Natural killer cell treated with Interleukin-12 subunit alpha and Interleukin-12 subunit beta and Interleukin-15 and Interleukin-18, amount 100 ng/mL, for 72 hours (primary cell): ENCODE measurements at regions not wholly inside any gene's neighbourhood (a gene's known extent, or its start where the extent isn't known, plus 50 kb on each side); places are given as distances from the start of the nearest gene placed in this dataset.
A peak's percentile ranks its signal among the peaks of the same experiment; 100 is the strongest.

Experiments used
- ATAC-seq, 2 donors: fragments of 150-1000 bp; cut with Tn5 transposase in 1 of 2; sonication (Bioruptor Pico), chemical (Tn5 transposase) in 1 of 2; 2 replicates each; pipeline ENCODE4 v1.10.0; 2021
- DNase-seq: peaks from one replicate; pipeline ENCODE4 v3.0.0; 2022; ENCODE audit warnings: low spot score
- H3K27ac Mint-ChIP-seq, 2 donors: 1 replicate in 1 of 2; 2 replicates in 1 of 2; pipeline ENCODE4 v1.8.0; 2022; ENCODE audit warnings: mixed read lengths in 2 of 2, mild to moderate bottlenecking in 1 of 2, moderate library complexity in 1 of 2
- H3K27me3 Mint-ChIP-seq, 2 donors: 1 replicate in 1 of 2; 2 replicates in 1 of 2; pipeline ENCODE4 v1.8.0; 2022; ENCODE audit warnings: mixed read lengths in 2 of 2
- H3K36me3 Mint-ChIP-seq: one replicate; pipeline ENCODE4 v1.8.0; 2022; ENCODE audit warnings: mixed read lengths
- H3K4me1 Mint-ChIP-seq, 2 donors: 1 replicate in 1 of 2; 2 replicates in 1 of 2; pipeline ENCODE4 v1.8.0; 2022; ENCODE audit warnings: low read depth in 2 of 2, mixed read lengths in 2 of 2, mild to moderate bottlenecking in 1 of 2
- H3K4me3 Mint-ChIP-seq: one replicate; pipeline ENCODE4 v1.8.0; 2022; ENCODE audit warnings: mixed read lengths
- H3K9me3 Mint-ChIP-seq: 2 replicates; pipeline ENCODE4 v1.8.0; 2022; ENCODE audit warnings: mixed read lengths

DNA sequence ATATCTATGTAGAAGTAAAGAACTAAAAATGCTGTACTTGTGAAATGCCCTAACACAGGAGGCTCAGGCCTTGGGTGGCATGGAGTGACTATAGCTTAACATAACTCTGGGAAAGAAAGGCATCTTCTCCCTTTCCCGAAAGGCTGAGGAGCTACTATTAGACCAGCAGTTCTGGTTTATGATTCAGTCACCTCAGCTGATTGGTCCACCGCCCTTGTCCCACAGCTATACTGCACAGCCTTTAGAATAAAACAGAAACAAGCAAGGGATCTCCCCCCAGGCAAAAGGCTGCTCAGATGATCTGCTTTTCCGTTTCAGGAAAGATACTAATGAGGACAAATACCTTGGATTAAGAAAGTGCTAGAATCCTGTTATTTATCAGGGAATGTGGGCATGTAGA, 171.3 kb downstream of the SNCA start:
- no peak for DNase-seq

DNA sequence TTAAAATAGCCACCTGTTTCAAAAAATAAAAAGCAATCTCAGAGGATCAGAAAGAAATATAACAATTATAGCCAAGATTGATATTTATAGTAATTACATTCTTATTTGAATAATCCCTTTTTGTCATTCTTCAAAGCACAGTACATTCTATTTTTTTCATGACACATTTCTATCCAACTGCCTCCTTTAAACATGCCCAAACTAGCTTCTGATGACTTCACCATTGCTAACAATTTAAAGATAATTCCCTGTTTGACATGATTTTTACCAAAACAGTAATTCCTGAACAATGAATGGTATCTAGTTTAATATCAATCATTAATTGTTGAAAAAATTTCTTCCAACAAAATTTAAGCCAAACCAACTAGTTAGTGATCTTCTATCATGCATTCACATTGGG, 172.4 kb downstream of the SNCA start:
- DNase-seq (no peak), ATAC-seq (no peak)
- no peaks in the 10 kb centered on the region for H3K4me1 Mint-ChIP-seq
- peaks cover 0 to 2% of the 10 kb centered on the region in 2 donors for H3K27me3 Mint-ChIP-seq
- no peak overlapping the region for H3K27ac Mint-ChIP-seq
- no peaks in the 10 kb centered on the region for H3K9me3 Mint-ChIP-seq
- no peak overlapping the region for H3K4me3 Mint-ChIP-seq
- H3K36me3 Mint-ChIP-seq: no peaks in the 10 kb centered on the region

More for the DNA sequence above, 171.3 kb downstream of the SNCA start:
- no peaks in the 10 kb centered on the region for H3K9me3 Mint-ChIP-seq
- no peaks in the 10 kb centered on the region for H3K36me3 Mint-ChIP-seq
- H3K4me3 Mint-ChIP-seq: no peak overlapping the region
- no peak overlapping the region for H3K27ac Mint-ChIP-seq
- no peaks in the 10 kb centered on the region for H3K4me1 Mint-ChIP-seq
- no peak for ATAC-seq
- H3K27me3 Mint-ChIP-seq: no peaks in the 10 kb centered on the region

DNA sequence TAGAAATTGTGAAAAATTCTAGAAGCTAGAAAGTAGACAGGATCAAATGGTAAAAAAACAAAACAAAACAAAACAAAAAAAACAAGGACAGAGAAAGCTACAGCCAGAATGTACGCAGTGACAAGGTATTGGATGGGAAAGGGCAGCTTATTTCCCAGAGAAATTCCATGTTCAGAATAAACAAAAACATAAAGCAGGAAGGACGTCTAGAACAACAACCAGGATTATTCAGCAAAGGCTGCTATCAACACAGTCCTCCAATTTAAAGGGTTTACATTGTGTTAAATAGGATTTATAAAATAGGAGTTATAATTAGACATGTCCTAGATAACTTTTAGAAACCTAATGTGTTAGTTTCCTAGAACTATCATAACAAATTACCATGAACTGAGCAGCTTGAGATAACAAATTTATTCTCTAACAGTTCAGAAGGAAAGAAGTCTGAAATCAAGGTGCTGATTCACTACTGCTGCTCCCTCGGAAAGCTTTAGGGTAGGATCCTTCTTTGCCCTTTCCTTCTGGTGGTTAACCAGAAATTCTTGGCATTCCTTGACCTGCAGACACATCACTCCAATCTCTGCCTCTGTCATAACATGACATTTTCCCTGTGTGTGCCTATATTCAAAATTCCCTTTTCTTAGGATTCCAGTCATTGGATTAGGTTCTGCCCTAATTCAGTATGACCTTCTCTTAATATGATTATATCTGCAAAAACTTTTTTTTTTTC, 175.6 kb downstream of the SNCA start:
- H3K36me3 Mint-ChIP-seq: no peaks in the 10 kb centered on the region
- no peaks in the 10 kb centered on the region for H3K9me3 Mint-ChIP-seq
- no peak for ATAC-seq
- no peak overlapping the region for H3K4me3 Mint-ChIP-seq
- peaks cover 0 to 6% of the 10 kb centered on the region in 2 donors for H3K27me3 Mint-ChIP-seq
- H3K27ac Mint-ChIP-seq: no peak overlapping the region
- no peak for DNase-seq
- no peaks in the 10 kb centered on the region for H3K4me1 Mint-ChIP-seq

DNA sequence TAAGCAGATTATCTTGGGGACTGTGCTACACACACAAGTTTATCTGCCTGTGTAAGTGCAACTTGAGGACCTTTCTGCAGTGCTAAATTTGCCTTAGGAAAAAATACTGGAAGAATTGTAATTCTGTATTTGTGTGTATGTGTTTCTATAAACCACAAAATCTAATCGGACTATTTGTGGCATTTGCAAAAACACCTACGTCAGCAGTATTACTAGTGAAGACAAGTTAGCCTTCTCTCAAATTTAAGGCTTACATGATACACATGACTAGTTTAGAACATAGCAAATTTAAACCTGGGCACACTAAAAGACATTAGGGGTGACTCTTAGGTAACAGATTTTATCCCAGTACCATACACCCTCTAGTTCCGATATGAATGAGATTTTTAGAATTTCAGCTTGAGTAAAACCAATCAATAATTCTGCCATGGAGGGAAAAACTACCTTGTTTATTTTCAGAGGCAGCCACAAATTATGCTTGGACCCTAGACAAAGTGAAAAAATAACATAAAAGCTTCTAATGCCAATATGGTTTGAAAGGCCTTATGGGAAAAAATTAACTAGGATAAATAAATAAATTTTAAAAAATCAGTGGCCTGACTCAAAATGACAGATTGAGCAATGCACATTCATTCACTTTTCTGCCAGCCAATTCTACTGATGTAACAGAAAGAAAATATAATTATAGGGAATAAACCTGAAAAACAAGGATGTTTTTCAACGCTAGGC, 176.4 kb downstream of the SNCA start:
- no peaks in the 10 kb centered on the region for H3K9me3 Mint-ChIP-seq
- H3K27me3 Mint-ChIP-seq: peaks cover 0 to 6% of the 10 kb centered on the region in 2 donors
- ATAC-seq (no peak), DNase-seq (no peak)
- H3K36me3 Mint-ChIP-seq: no peaks in the 10 kb centered on the region
- H3K4me3 Mint-ChIP-seq: no peak overlapping the region
- H3K27ac Mint-ChIP-seq: no peak overlapping the region
- no peaks in the 10 kb centered on the region for H3K4me1 Mint-ChIP-seq

DNA sequence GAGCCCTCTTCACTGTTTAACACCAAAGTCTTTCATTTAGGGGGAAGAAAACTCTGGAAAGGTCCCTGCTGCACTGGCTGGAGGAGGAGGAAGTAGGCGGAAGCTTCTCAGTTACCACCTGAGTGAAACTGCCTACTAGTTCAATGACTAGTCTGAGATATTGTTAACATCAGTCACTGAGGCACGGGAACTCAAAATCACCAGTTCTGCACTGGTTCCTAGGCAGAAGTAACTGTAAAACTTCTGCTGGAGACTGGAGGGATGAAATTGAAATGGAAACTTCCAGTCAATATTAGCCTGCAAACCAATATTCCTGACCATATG, 178.3 kb downstream of the SNCA start:
- H3K4me3 Mint-ChIP-seq: no peak overlapping the region

DNA sequence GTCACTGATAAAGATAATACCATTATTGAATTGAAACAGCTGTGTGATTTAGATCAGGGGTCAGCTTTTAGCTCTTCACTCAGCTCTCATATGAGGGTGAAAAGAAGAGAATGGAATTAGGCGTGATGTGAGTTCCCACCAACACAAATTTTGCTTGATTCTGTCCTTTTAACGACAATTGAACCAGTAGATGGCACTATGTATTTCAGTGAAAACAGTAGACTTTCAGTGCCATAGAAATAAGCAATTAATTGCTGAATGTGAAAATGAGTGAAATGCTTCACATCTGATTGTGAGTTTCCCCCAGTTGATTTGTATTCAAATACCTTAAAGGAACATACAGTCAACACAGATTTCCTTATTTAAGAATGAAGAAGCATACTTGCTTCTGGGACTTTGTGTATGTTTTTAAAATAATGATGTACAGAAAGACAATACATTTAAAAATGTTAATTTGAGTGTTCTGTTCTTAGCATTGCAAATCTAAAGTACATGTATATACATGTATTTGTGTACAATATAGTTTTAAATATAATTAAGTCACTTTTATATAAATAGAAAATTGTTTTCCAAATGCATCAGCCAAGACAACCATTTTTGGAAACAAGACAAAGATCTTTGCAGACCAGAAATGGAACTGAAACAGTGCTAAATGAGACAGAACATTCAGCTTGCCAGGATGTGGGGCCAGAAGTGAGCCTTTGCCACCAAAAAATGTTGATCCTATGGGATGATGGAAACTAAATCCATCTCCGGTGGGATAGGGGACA, 178.8 kb downstream of the SNCA start:
- H3K9me3 Mint-ChIP-seq: no peaks in the 10 kb centered on the region
- no peak overlapping the region for H3K4me3 Mint-ChIP-seq
- DNase-seq (no peak), ATAC-seq (no peak)
- H3K27ac Mint-ChIP-seq: no peak overlapping the region
- H3K27me3 Mint-ChIP-seq: peaks cover 2 to 10% of the 10 kb centered on the region in 2 donors
- no peaks in the 10 kb centered on the region for H3K4me1 Mint-ChIP-seq
- H3K36me3 Mint-ChIP-seq: no peaks in the 10 kb centered on the region

More for the DNA sequence above, 178.3 kb downstream of the SNCA start:
- no peaks in the 10 kb centered on the region for H3K36me3 Mint-ChIP-seq
- no peak overlapping the region for H3K27ac Mint-ChIP-seq
- no peaks in the 10 kb centered on the region for H3K9me3 Mint-ChIP-seq
- no peak for DNase-seq
- no peak for ATAC-seq
- H3K27me3 Mint-ChIP-seq: peaks cover 2 to 6% of the 10 kb centered on the region in 2 donors
- no peaks in the 10 kb centered on the region for H3K4me1 Mint-ChIP-seq

DNA sequence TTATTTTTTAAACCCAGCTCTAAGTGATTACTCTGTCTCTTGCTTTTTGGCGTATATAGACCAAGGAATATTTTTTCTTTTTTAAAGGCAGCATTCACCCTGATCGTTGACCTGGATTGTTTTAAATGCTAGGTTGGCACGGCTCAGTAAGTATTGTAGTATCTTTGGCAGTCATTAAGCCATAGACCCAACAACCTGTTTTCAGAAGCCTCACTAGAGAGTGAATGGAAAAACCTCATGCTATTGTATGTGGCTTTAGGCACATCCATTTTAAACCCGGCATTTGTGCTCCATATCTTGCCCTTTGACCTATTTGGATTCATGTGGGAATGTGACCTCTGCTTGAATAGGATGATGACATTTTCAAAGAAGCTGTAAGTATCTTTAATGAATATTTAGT, 183.9 kb downstream of the SNCA start:
- no peak overlapping the region for H3K4me3 Mint-ChIP-seq
- no peaks in the 10 kb centered on the region for H3K36me3 Mint-ChIP-seq
- no peak overlapping the region for H3K27ac Mint-ChIP-seq
- DNase-seq: no peak
- peaks cover 2 to 6% of the 10 kb centered on the region in 2 donors for H3K27me3 Mint-ChIP-seq
- ATAC-seq: no peak
- no peaks in the 10 kb centered on the region for H3K9me3 Mint-ChIP-seq
- H3K4me1 Mint-ChIP-seq: no peaks in the 10 kb centered on the region

DNA sequence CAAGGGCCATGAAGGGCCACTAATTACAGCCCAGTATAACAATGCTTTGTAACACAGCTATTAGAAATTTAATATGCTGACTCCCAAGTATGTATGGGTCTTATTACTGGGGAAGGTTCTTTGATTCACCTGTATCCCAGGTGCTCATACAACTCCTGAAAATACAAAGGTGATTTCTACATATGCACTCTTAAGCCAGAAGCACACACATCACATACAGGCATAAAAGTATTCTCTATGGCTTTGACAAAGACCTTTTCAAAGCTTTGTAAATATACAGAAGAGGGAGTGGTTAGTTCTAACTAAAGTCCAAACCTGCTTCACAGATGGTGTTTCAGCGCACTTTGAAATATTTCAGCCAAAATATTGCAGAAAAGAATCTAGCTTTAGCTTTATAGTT, 191.5 kb downstream of the SNCA start:
- no peaks in the 10 kb centered on the region for H3K9me3 Mint-ChIP-seq
- DNase-seq (no peak), ATAC-seq (no peak)
- no peaks in the 10 kb centered on the region for H3K36me3 Mint-ChIP-seq
- H3K27ac Mint-ChIP-seq: no peak overlapping the region
- H3K4me3 Mint-ChIP-seq: no peak overlapping the region
- H3K4me1 Mint-ChIP-seq: no peaks in the 10 kb centered on the region
- peaks cover 3 to 13% of the 10 kb centered on the region in 2 donors for H3K27me3 Mint-ChIP-seq

DNA sequence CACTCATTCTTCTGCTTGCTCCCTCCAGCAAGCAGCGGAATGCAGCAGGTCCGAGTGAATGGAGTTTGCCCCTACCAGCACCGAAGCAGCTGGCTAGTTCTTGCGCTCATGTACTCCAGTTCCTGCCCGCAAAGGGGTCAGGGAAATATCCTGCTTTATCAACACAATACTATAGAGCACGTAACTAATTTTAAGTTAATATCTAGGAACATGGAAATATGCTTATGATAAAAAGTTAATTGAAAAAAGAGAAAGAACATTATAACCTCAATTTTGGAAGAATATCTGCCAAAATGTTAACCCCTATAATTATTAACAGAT, 195.6 kb downstream of the SNCA start:
- no peak overlapping the region for H3K27ac Mint-ChIP-seq
- no peaks in the 10 kb centered on the region for H3K36me3 Mint-ChIP-seq
- no peak overlapping the region for H3K4me3 Mint-ChIP-seq
- H3K4me1 Mint-ChIP-seq: no peaks in the 10 kb centered on the region
- no peak for ATAC-seq
- H3K27me3 Mint-ChIP-seq: peaks cover 7 to 15% of the 10 kb centered on the region in 2 donors
- no peaks in the 10 kb centered on the region for H3K9me3 Mint-ChIP-seq
- DNase-seq: no peak

DNA sequence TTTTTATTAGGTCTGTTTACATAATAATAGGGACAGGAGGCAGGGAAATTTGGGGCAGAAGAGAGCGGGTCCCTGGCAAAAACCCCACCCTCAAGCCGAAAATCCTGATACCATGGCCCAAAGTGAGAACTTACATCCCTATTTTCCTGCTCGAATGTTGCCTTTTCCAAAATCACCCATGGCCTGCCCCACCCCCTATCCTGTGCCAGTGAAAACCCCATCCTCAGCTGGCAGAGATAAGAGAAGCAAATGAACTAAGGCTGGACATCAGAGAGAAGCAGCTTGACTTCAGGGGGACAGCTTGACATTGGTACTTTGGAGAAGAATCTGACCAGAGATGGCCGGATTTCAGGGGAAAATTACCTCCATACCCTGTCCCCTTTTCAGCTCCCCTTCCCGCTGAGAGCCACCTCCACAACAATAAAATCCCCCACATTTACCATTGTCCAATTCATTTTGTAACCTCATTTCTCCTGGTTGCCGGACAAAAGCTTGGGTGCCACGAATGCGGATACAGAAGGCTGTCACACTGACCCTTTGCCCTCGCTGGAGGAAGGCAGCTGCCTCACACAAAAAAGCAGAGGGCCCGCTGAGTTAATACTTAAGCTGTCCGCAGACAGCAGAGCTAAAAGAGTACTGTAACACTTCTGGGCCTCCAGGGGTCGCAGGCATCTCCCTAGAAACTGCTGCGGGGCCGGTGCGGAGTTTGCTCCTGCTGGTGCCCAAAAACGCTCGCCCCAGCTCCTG, 196.2 kb downstream of the SNCA start:
- Mint-ChIP-seq H3K4me3 (no peak overlapping the region), H3K27me3 (peaks cover 7 to 15% of the 10 kb centered on the region in 2 donors), H3K4me1 (no peaks in the 10 kb centered on the region), H3K9me3 (no peaks in the 10 kb centered on the region), H3K27ac (no peak overlapping the region), H3K36me3 (no peaks in the 10 kb centered on the region)
- DNase-seq: no peak
- ATAC-seq: no peak

DNA sequence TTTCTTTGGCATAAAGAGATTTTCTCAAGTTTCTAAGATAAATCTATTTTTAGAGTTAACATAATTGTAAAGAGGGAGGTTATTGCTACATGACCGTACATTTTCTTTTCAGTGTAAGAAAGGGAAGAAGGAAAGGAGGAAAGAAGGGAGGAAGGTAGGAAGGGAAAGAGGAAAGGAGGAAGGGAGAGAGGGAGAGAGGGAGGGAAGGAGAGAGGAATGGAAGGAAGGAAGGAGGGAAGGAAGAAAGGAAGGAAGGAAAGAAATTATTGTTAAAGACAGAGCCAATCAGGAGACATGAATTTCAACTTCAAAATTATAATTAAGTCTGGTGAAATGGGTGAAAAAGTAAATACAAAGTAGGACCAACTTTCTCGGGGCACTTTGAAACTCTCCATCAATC, 197.6 kb downstream of the SNCA start:
- Mint-ChIP-seq H3K4me3 (no peak overlapping the region), H3K4me1 (no peaks in the 10 kb centered on the region), H3K9me3 (no peaks in the 10 kb centered on the region), H3K36me3 (no peaks in the 10 kb centered on the region), H3K27ac (no peak overlapping the region), H3K27me3 (peaks cover 7 to 15% of the 10 kb centered on the region in 2 donors)
- ATAC-seq: no peak
- no peak for DNase-seq

DNA sequence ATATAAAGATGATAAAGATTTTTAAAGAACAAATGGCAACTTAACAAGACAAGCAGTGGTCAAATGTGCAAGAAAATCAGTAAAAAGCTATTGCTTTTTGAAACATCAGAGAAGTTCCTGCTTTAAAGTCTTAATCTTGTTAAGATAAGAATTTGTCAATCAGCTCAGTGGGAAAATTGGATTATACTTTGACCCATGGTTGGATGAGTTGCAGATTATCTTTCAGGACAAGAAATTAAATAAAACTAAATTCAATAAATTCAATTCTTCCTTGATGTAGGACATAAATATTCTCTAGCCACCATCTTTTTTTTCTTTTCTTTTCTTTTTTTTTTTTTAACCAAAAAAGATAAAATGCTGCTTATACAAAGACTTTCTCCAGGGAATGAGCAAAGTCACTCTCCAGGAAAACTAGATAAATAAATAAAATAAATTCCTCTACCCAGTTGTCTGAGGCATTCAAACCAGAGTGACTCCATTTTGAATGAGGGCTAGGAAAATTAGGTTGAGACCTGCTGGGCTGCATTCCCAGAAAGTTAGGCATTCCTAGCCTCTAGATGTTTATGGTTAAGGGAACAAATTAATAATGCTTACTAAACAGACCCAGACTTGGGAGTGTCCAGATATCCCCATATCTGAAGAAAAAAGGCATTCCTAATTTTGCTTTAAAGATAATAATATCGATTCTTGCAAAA, 211.2 kb downstream of the SNCA start:
- DNase-seq: no peak
- H3K36me3 Mint-ChIP-seq: no peaks in the 10 kb centered on the region
- no peak overlapping the region for H3K4me3 Mint-ChIP-seq
- no peak overlapping the region for H3K27ac Mint-ChIP-seq
- no peaks in the 10 kb centered on the region for H3K9me3 Mint-ChIP-seq
- peaks cover 4 to 33% of the 10 kb centered on the region in 2 donors for H3K27me3 Mint-ChIP-seq
- no peak for ATAC-seq
- H3K4me1 Mint-ChIP-seq: no peaks in the 10 kb centered on the region

DNA sequence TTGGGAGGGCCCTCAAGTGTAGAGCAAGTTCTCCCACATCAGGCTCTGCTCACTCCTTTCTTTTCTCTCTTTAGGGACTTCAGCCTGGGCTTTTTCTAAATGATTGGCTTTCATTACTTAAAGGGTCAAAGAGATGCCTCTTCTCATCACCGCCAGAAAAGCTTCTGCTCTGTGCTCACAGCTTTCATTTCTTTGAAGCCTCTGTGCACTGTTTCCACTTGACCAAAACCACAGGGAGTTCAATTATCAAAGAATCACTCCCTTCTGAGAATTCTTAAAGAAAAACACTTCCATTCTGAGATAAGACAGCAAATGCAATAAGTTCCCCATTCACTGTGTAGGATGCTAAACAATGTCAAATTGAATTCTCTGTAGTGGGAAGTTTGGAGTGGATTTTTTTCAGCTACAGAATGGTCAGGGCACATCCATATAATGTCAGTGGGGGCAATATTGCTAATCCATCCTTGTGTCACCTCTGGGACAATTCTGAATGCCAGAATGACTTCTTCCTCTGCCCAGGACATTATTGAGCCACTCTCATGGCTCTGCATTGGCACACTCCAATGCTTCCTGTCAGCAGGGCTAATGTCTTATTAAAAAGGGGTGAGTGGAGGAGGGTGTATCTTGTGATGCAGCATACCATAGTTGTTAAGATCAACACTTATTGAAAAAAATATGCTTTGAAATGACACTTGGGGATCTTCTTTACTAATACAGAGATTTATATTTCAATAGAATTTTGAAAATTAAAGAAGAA, 217.6 kb downstream of the SNCA start:
- no peaks in the 10 kb centered on the region for H3K9me3 Mint-ChIP-seq
- no peaks in the 10 kb centered on the region for H3K4me1 Mint-ChIP-seq

More for the DNA sequence above, 217.6 kb downstream of the SNCA start:
- no peak for ATAC-seq
- Mint-ChIP-seq H3K27me3 (peaks cover 0 to 14% of the 10 kb centered on the region in 2 donors), H3K27ac (peak overlapping the region in 1 of 2 donors; percentile 34), H3K36me3 (no peaks in the 10 kb centered on the region), H3K4me3 (no peak overlapping the region)
- no peak for DNase-seq
